ENCODE measurements at regions not wholly inside any gene's neighbourhood (a gene's known extent, or its start where the extent isn't known, plus 50 kb on each side); places are given as distances from the start of the nearest gene placed in this dataset.

- in situ Hi-C loops (cut with MboI; ENCODE audit: low pct_unique_long_range_greater_than_20kb, low sequenced_read_pairs, unreplicated experiment), result no loop called here
- TF ChIP-seq CTCF (IDR thresholded peaks at IDR 0.05; ENCODE audit: extremely low read depth, insufficient read depth, missing control alignments), result no peak
- DNase-seq (ENCODE audit: low spot score), result no peak
These were observed 432.5 kb upstream of the ZFHX3 start for GRCh38 chr16:73480381-73480780.

GRCh38 chr16:73473713-73474112, 425.8 kb upstream of the ZFHX3 start:
- no peak for TF ChIP-seq CTCF (IDR thresholded peaks at IDR 0.05; ENCODE audit: extremely low read depth, insufficient read depth, missing control alignments)
- in situ Hi-C loops (cut with MboI; ENCODE audit: low pct_unique_long_range_greater_than_20kb, low sequenced_read_pairs, unreplicated experiment), result no loop called here
- no peak for DNase-seq (ENCODE audit: low spot score)

- DNase-seq (ENCODE audit: low spot score), result no peak
- in situ Hi-C loops (cut with MboI; ENCODE audit: low pct_unique_long_range_greater_than_20kb, low sequenced_read_pairs, unreplicated experiment), result no loop called here
- TF ChIP-seq CTCF (IDR thresholded peaks at IDR 0.05; ENCODE audit: extremely low read depth, insufficient read depth, missing control alignments), result no peak
These were observed 416.9 kb upstream of the ZFHX3 start for GRCh38 chr16:73464834-73465233.

- TF ChIP-seq CTCF (IDR thresholded peaks at IDR 0.05; ENCODE audit: extremely low read depth, insufficient read depth, missing control alignments), result no peak
- in situ Hi-C loops (cut with MboI; ENCODE audit: low pct_unique_long_range_greater_than_20kb, low sequenced_read_pairs, unreplicated experiment), result no loop called here
- no peak for DNase-seq (ENCODE audit: low spot score)
These were observed 411.7 kb upstream of the ZFHX3 start for GRCh38 chr16:73459586-73459985.

- TF ChIP-seq CTCF (IDR thresholded peaks at IDR 0.05; ENCODE audit: extremely low read depth, insufficient read depth, missing control alignments), result no peak
- DNase-seq (ENCODE audit: low spot score), result no peak
- in situ Hi-C loops (cut with MboI; ENCODE audit: low pct_unique_long_range_greater_than_20kb, low sequenced_read_pairs, unreplicated experiment), result no loop called here
These were observed 409.9 kb upstream of the ZFHX3 start for GRCh38 chr16:73457851-73458250.

GRCh38 chr16:73448970-73449369, 401.0 kb upstream of the ZFHX3 start:
- in situ Hi-C loops (cut with MboI; ENCODE audit: low pct_unique_long_range_greater_than_20kb, low sequenced_read_pairs, unreplicated experiment), result no loop called here
- no peak for TF ChIP-seq CTCF (IDR thresholded peaks at IDR 0.05; ENCODE audit: extremely low read depth, insufficient read depth, missing control alignments)
- DNase-seq (ENCODE audit: low spot score), result no peak

- in situ Hi-C loops (cut with MboI; ENCODE audit: low pct_unique_long_range_greater_than_20kb, low sequenced_read_pairs, unreplicated experiment), result no loop called here
- DNase-seq (ENCODE audit: low spot score), result no peak
- TF ChIP-seq CTCF (IDR thresholded peaks at IDR 0.05; ENCODE audit: extremely low read depth, insufficient read depth, missing control alignments), result no peak
These were observed 399.9 kb upstream of the ZFHX3 start for GRCh38 chr16:73447846-73448245.

Measured in GM13977 (cell line).